ENCODE measurements at regions not wholly inside any gene's neighbourhood (a gene's known extent, or its start where the extent isn't known, plus 50 kb on each side); places are given as distances from the start of the nearest gene placed in this dataset.
"Not testable (repeated sequence)": the region's sequence is repeated elsewhere in the genome, so short reads cannot be mapped to it uniquely, and the experiment has no call there.

GRCh38 chr3:147245638-147246037, 160.7 kb downstream of the ZIC4 start:
- H3K9me3 ChIP-seq (ENCODE audit: control insufficient read depth, insufficient read depth, low read length); dilution Hi-C loops (cut with HindIII; ENCODE audit: low sequenced_read_pairs, unreplicated experiment); POLR2A ChIA-PET (ENCODE audit: unreplicated experiment); H2AK5ac ChIP-seq (ENCODE audit: low read depth, low read length); H3K79me1 ChIP-seq (ENCODE audit: low read depth in 1 of 2, low read length in 2 of 2); H3K27ac ChIP-seq (ENCODE audit: insufficient read depth, low read length); H2AFZ ChIP-seq (replicated peaks; ENCODE audit: low read length, poor library complexity); H2BK15ac ChIP-seq (ENCODE audit: low read depth, low read length); intact Hi-C loops (cut with micrococcal nuclease); H3K9me1 ChIP-seq (ENCODE audit: insufficient read depth, low read length); H2BK5ac ChIP-seq (ENCODE audit: low read depth, low read length, poor library complexity, severe bottlenecking); H3K9ac ChIP-seq (ENCODE audit: low read depth, low read length); in situ Hi-C loops (cut with MboI; ENCODE audit: low sequenced_read_pairs); H3K27me3 ChIP-seq (ENCODE audit: control insufficient read depth, insufficient read depth, low read length); H3K18ac ChIP-seq (ENCODE audit: low read depth, low read length); H3K23ac ChIP-seq (ENCODE audit: low read depth, low read length); H4K8ac ChIP-seq (ENCODE audit: low read depth in 2 of 2, low read length in 2 of 2); H3K56ac ChIP-seq (ENCODE audit: extremely low read depth, insufficient read depth, low read length); ATAC-seq (ENCODE audit: low read depth); H3K4me2 ChIP-seq (ENCODE audit: low read depth, low read length); H4K5ac ChIP-seq (ENCODE audit: low read depth, low read length); H4K20me1 ChIP-seq (ENCODE audit: insufficient read depth, low read length); H4K91ac ChIP-seq (ENCODE audit: insufficient read depth, low read depth, low read length); DNase-seq; H3K14ac ChIP-seq (replicated peaks; ENCODE audit: low read depth, low read length); CTCF ChIA-PET; H3K4me1 ChIP-seq (ENCODE audit: control insufficient read depth, insufficient read depth, low read length); H2BK20ac ChIP-seq (ENCODE audit: low read depth, low read length); BruUV-seq (replicated peaks); H3K4ac ChIP-seq (ENCODE audit: low read depth, low read length); H2BK120ac ChIP-seq (ENCODE audit: low read depth, low read length); H3K36me3 ChIP-seq (ENCODE audit: control insufficient read depth, insufficient read depth, low read length); H2AK9ac ChIP-seq (replicated peaks; ENCODE audit: low read depth, low read length, poor library complexity); H3K4me3 ChIP-seq (ENCODE audit: insufficient read depth, low read depth, low read length): not testable (repeated sequence)
- WGBS, 2 experiments (ENCODE audit: extremely low coverage in 2 of 2, insufficient read length in 1 of 2) = 100% methylated on average over 1 of the region's 34 CpGs; no CpG with 5 or more reads in 1 of the 2 experiments

DNA sequence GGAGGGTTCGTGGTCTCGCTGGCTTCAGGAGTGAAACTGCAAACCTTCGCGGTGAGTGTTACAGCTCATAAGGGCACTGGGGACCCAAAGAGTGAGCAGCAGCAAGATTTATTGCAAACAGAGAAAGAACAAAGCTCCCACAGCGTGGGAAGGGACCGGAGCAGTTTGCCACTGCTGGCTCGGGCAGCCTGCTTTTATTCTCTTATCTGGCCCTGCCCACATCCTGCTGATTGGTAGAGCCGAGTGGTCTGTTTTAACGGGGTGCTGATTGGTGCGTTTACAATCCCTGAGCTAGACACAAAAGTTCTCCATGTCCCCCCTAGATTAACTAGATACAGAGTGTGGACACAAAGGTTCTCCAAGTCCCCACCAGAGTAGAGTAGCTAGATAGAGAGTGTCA, 161.3 kb downstream of the ZIC4 start:
- DNase-seq; H2AK5ac ChIP-seq (ENCODE audit: low read depth, low read length); H3K36me3 ChIP-seq (ENCODE audit: control insufficient read depth, insufficient read depth, low read length); H3K18ac ChIP-seq (ENCODE audit: low read depth, low read length); H3K4ac ChIP-seq (ENCODE audit: low read depth, low read length); ATAC-seq (ENCODE audit: low read depth); dilution Hi-C loops (cut with HindIII; ENCODE audit: low sequenced_read_pairs, unreplicated experiment); H2AK9ac ChIP-seq (replicated peaks; ENCODE audit: low read depth, low read length, poor library complexity); CTCF ChIA-PET; H2BK15ac ChIP-seq (ENCODE audit: low read depth, low read length); H3K27me3 ChIP-seq (ENCODE audit: control insufficient read depth, insufficient read depth, low read length); H3K4me1 ChIP-seq (ENCODE audit: control insufficient read depth, insufficient read depth, low read length); BruUV-seq (replicated peaks); H3K9ac ChIP-seq (ENCODE audit: low read depth, low read length); H2BK20ac ChIP-seq (ENCODE audit: low read depth, low read length); H3K4me2 ChIP-seq (ENCODE audit: low read depth, low read length); H4K20me1 ChIP-seq (ENCODE audit: insufficient read depth, low read length); intact Hi-C loops (cut with micrococcal nuclease); H3K27ac ChIP-seq (ENCODE audit: insufficient read depth, low read length); H3K4me3 ChIP-seq (ENCODE audit: insufficient read depth, low read depth, low read length); H3K23ac ChIP-seq (ENCODE audit: low read depth, low read length); H3K9me3 ChIP-seq (ENCODE audit: control insufficient read depth, insufficient read depth, low read length); in situ Hi-C loops (cut with MboI; ENCODE audit: low sequenced_read_pairs); POLR2A ChIA-PET (ENCODE audit: unreplicated experiment); H4K91ac ChIP-seq (ENCODE audit: insufficient read depth, low read depth, low read length); H3K14ac ChIP-seq (replicated peaks; ENCODE audit: low read depth, low read length); H3K56ac ChIP-seq (ENCODE audit: extremely low read depth, insufficient read depth, low read length); H4K8ac ChIP-seq (ENCODE audit: low read depth in 2 of 2, low read length in 2 of 2); H4K5ac ChIP-seq (ENCODE audit: low read depth, low read length); H2BK5ac ChIP-seq (ENCODE audit: low read depth, low read length, poor library complexity, severe bottlenecking); H3K79me1 ChIP-seq (ENCODE audit: low read depth in 1 of 2, low read length in 2 of 2); H2BK120ac ChIP-seq (ENCODE audit: low read depth, low read length); H3K9me1 ChIP-seq (ENCODE audit: insufficient read depth, low read length); H2AFZ ChIP-seq (replicated peaks; ENCODE audit: low read length, poor library complexity): not testable (repeated sequence)
- 96% methylated on average over 4 of the region's 10 CpGs; no CpG with 5 or more reads in 1 of the 2 experiments for whole genome bisulfite sequencing, 2 experiments (ENCODE audit: extremely low coverage in 2 of 2, insufficient read length in 1 of 2)
